ENCODE measurements at regions not wholly inside any gene's neighbourhood (a gene's known extent, or its start where the extent isn't known, plus 50 kb on each side); places are given as distances from the start of the nearest gene placed in this dataset.

DNA sequence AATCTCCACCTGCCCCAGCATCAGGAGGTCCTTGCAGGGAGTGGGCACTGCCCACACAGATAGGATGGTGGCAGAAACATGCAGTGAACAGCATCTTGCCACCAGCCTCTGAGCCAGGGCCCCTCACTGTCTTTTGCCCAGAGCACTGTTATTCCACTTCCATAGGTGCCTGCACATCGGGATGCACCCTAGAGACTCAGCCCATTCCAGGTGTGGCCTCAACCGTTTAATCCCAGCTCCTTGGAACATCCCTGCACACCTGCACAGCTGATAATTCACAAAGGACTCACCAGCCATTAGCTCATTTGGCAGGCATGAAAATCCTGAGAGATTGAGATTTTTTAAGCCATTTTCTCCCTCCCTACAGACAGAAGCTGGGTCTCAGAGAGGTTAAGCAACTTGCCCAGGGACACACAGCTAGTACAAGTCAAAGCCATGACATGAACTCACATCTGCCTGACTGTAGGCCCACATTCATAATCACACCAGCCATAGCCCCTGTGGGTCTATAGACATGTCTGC lies 116.3 kb downstream of the EFNB1 start:
- no peak for ATAC-seq

DNA sequence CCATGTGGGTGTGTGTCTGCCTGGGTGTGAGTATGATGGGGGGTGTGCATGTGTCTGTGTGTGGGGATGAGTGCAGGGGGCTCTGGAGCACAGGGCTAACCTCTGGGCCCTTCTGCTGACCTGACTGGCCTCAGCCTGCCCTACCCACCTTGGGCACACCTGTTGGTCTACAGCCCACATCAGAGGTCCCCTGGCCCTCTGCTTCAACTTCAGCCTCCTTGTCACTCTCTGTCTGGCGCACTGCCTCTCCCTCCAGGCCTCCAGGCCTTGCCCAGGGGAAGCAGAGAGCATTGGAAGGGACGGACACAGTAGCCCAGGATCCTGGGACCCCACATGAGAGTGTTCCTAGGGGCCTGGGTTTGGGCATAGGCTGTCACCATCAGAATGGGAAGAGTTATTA lies 115.4 kb downstream of the EFNB1 start:
- ATAC-seq: no peak

DNA sequence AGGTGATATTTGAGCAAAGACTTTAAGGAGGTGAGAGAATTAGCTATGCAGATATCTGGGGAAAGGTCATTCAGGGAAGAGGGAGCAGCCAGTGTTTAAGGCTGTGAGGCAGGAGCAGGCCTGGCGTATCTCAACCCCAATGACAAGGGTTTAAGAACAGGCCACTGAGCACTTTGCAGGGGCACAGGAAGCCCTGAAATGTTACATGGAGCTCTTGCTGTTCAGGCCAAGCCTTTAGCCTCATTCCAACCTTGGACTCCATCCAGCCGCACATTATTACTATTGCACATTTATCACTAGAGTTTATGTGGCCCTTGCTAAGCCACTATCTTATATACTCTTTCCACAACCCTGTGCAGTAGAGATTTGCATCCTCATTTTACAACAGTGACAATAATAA lies 114.0 kb downstream of the EFNB1 start:
- ATAC-seq: no peak

DNA sequence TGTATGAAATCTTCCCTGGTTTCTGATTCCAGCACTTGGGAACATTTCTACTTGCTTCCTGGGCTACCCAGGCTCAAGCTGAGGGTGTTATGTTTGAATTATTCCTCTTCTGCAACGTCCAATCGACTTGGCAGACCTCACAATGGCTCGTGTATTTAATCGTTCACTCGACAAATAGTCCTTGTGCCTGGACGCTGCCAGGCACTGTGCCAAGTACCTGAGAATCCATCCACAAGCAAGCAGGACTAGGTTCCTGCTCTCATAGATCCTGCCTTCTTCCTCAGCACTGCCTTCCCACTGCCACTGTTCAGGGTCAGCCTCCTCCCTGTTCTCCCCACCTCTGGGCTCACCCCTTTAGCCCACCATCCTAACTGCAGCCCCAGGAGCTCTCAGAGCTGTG lies 113.3 kb downstream of the EFNB1 start:
- ATAC-seq: no peak

DNA sequence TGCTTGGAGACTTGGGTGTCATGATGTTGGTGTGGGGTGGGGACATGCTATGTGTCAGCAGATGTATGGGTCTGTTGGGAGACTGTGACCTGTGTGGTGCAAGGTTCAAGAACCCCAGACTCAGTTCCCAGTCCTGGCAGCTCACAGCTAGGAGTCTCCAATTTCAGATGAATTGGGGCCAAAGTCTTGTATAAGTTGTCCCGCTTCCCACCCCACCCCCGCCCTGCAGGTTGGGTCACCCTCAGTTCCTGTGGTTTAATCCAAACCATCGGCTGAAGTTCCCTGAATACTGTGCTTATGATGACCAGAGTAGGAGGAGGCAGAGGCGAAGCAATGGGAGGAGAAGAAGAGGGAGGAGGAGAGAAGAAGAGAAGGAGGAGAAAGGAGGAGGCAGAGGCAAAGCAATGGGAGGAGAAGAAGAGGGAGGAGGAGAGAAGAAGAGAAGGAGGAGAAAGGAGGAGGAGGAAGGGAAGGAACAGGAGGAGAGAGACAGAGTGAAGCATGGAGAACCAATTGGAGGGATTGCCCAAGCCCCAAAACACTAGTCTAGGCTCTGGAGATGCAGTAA lies 112.6 kb downstream of the EFNB1 start:
- ATAC-seq: no peak

DNA sequence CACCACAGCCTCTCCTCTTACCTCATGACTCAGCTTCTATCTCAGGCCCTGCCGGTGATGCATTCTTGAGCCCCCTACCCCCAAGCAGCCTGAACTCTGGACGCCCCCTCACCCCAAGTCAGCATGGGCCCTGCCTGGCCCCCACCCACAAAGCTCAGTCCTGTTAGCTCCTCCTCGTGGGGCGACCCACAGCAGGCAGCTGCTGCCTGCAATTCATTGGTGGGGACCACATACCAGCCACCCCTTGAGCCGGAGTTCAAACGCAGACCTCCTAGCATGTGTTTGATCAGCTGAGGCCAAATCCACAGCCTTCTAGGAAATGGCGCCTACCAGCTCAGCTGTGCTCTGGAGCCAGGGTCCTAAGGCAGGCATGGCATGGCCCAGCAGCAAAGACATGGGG lies 111.8 kb downstream of the EFNB1 start:
- no peak for ATAC-seq

DNA sequence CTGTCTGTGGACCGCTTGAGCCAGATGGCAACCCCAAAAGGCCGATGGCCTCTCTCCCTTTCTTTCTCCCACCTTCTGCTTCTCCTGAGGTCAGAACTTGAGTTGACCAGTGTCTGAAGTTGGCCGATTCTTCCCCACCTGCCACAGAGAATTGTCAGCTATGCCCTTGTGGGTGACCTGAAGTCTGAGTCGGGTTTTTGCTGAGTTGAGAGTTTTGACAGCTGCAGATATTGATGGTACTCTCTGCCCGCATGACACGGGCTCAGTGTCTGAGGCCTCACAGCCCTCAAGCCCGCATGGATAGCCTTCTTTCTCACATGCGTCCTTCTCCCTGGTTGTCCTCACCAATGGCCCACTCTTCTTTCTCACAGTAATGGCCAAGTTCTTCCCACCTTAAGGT lies 111.0 kb downstream of the EFNB1 start:
- ATAC-seq: no peak

DNA sequence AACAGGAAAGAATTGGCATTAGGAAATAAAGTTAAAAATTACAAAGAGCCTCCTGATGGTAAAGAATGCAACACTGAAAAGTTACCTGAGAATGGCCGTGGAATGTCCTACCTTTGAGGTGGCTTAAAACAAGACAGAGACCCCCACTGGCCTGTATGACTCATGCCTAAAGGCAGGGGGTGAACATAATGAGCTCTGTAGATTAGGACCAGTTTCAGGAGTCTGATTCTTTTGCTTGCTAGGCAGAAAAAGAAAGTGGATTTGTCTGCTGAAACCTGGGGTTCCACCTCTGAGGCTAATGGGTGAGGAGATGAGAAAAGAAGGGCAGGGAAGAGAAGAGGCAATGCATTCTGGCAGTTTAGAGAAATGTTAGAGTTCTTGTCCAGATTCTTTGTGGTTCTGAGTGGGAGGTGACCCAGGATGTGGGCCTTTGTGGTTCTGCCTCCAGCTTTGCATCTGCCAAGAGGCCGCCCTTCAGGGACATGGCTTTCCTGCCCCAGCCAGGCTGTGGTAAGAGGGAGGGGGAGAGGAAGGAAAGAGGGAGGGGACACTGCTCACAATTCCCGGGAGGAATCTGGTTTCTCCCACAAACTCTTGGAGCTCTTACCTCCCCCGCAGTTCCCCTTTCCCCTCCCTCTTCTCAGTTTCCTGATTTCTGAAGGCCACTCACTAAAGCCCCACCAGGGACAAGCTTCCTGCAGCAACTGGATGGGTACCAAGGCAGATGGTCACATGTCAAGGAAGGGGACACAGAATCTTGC lies 109.6 kb downstream of the EFNB1 start:
- ATAC-seq: no peak

DNA sequence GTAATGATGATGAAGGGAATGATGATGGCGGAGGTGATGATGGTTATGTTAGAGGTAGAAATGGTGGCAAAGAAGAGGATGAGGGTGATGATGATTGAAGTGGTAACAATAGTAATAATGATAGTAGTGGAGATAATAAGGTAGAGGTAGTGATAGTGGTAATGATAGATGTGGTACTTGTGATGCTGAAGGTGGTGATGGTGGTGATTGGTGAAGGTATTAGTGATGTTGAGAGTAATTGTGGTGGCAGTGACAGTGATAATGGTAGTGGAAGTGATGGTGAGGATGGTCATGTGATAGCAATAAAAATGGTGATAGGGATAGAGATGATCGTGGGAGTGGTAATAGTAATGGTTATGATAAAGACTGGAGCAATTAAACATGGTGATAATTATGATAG lies 108.8 kb downstream of the EFNB1 start:
- no peak for ATAC-seq

DNA sequence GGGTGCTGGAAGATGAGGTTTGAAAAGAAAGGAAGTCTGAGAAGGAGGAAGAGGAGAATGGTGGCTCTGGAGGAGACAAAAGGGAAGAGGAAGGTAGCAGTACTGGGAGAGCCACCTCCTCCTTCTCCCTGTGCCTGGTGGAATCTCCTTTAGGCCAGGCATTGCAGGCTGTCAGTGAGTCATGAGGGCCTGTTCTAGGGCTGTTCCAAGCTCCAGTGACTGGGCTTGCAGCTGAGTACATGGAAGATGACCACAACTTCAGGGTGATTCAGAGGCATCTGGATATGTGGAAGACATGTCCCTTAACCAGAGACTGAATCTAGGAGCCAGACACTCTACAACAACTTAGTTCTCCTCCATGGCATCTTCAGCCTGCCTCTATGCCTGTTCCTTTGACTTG lies 107.8 kb downstream of the EFNB1 start:
- peak; percentile 79 for ATAC-seq

DNA sequence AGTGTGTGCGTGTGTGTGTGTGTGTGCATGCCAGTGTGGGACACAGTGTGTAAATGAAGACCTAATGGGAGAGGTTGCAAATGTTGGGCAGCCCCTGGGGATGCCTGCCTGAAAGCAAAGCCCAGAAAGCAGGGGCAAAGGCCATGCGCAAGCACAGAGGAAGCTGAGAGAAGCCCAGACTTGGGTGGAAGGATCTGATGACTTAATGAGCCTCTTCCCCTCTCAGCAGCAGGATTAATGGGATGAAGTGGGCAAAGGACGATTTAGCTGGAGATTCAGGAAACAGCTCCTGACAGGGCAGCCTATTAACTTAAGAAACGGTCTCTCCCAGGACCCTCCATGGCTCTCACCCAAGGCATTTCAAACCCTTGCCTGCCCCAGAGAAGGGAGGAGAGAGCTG lies 107.3 kb downstream of the EFNB1 start:
- ATAC-seq: no peak

DNA sequence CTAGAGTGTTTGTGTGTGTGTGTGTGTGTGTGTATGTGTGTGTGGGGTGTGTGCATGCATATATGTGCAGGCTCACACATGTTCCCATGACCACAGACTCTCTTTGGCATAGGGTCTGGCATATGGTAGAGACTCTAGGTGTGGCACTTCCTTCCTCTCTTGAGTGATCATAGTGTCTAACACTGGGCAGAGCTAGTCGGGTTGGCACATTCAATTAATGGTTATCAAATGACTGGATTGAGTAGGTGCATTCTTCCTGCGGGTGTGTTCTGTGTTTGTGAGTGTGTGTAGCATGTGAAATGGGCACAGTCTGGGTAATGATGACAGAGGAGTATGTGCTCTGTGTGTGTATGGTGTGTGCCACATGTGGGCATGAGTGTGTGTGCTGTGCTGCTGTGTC lies 106.5 kb downstream of the EFNB1 start:
- ATAC-seq: peak; percentile 63

DNA sequence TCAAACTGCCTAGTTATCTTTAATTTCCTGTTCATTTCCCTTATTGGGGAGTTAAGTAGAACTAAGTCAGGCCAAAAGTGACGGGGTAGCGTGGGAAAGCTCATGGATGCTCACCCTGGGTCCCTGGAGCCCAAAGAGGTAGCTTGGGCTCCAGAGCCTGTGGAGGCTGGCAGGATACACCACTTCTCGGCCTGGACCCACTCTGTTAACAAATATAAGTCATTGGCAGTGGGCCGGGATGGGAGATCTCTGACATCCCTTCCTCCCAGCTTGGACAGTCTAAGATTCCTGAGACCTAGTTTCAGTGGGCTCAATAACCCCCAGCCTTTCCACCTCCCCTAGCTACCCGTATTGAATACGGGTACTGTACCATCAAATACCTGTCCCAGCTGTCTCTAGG lies 106.1 kb downstream of the EFNB1 start:
- no peak for ATAC-seq

DNA sequence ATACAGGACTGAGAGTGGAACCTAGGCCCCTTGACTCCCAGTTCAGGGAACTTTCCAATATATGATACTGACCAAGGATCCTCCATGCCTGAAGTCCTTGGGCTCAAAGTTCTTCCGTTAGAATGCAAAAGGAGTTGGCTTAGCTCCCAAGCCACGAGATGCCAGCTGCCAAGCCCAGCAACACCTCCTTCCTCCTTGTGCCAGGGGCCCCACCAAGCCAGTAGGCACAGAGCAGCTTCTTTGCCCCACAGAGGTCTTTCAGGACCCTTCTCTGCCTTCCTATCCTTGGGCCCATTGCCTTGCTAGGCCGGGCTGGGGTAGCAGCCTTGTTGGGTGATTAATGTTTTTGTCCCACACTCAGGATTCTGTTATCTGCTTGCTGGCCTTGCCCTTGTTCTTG lies 105.6 kb downstream of the EFNB1 start:
- no peak for ATAC-seq

DNA sequence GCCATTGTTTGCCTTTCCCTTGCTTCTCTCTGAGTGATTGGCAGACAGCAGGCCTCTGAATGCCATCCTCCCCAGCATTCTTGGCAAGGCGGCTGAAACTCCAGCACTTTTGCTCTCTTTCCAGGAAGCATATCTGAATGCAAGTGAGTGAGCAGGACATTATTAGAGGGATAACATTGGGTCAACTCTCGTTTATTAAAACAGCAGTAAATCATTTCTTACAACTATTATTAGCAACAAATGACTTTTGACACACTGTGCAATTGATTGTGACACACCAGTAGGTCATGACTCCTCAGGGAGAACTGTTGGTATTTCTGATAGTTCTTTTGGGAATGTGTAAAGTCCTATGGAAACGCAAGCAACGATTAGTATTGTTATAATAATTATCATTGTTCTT lies 103.8 kb downstream of the EFNB1 start:
- no peak for ATAC-seq

DNA sequence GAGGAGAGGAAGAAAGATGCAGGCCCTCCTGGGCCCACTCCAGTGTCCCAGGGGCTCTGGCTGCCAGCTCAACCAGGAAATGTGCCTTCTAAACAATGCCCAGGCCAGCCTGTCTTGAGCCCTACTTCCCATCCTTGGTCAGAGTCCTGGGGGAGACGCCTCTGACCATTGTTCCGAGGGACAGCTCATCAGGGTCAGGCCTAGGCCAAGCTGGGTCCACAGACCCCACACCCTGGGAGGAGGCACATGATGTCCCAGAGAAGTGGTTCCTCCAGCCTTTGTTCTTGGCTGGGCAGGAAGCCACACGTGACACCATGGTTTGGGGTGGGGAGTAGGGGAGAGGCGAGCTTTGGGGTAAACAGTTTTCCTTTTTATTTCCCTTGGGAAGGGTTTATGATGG lies 102.5 kb downstream of the EFNB1 start:
- peak; percentile 39 for ATAC-seq

DNA sequence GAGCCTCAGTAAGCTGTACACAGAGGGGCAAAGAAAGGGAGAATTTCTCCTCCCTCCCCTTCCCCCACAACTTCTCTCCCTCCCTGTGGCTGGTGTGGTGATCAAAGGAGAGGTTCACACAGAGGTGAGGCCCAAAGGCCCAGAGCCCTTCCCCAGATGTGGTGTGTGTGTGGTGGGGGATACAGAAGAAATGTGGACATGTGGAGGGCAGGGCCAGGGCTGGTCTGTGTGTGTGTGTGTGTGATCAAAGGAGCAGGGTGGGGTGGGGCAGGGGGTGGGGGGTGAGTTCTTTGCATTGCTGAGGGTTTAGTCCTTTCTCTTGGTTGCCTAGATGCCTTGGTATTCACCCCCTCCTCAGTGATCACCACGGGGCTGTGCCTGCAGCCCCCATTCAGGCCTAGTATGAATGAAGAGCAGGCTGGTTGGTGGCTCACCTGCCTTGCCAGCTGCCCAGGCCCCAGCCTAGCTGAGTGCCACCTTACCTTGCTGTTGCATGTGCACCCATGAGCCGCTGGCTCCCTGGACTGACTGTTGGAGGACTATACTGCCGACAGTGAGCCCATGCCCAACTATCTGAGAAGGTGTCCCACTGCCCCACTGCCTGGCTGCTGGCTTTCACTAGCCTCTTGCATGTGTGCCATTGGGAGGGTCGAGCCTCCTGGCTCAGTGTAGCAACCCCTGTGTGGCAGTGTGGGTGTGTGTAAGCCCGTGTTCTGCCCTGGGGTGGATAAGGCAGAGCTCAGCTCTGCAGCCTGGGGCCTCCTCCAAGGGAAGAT lies 101.9 kb downstream of the EFNB1 start:
- ATAC-seq: peak; percentile 5

DNA sequence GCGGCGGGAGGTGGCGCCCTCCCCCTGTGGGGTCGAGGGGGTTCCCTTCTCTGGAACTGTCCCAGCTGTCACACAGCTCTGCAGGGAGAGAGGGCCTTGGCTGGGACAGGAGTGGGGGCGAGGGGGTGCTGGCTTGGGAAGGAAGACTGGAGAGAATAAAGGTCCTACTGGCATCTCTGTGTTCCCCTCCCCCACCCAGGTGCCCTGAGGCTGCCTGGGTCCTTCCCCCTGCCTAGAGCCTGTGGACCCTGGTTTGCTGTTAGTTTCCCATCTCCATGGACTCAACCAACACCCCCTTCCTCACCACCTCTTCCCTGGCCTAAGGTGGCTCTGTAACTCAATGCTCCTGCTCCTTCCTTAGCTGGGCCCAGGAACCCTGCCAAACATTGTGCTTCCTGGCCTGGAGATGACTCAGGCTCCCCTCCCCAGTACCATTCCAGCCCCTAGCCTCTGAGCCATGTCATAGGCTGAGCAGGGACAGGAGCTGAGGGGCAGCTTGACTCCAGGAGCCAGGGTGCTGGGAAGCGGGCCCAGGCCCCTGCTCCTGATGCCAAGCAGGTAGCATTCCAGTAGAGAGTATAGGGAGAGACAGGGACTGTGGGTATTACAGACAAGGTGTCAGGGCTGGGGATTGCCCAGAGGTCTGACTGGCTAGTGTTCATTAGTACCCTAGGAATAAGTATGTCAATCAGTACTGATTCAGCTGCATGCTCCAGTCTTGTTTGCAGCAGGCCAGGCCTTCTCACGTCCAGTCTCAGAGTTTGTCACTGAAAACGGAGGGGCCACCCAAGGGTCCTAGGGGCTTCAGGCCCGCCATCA lies 100.7 kb downstream of the EFNB1 start:
- ATAC-seq: peak; percentile 50

DNA sequence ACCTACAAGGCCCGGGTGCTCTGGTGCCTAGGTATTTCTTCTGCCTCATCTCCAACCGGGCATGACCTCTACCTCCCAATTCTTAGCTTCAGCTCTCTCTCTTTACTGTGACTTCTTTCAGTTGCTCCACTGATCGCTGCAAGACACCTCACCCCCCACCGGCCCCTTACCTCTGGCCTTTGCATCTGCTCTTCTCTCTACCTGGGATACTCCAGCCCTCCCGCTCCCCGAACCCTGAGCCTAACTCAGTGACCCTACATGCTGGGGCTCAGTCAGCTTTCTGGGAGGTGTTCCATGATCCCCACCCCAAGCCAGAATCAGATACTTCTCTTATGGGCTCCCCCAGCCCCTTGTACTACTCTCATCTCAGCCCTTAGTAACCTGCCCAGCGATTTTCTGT lies 99.6 kb downstream of the EFNB1 start:
- ATAC-seq: no peak

DNA sequence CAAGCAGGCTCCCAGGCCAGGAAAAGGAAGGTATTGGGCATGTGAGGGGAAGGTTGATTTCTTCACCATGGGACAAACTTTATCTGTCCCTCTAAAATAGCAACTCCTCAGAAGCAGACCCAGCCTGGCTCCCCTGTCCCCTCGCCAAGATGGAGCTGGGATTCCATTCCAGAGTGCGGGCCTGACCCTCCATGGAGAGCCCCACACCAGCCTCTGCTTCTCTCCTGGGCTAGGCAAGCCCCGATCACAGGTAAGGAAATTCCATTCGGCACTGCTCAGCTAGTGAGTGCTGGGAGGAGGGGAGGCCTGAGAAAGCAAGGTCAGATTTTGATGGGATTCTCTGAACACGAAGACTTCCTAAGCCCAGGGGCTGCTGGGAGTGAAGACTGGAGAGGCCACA lies 98.4 kb downstream of the EFNB1 start:
- ATAC-seq: no peak

DNA sequence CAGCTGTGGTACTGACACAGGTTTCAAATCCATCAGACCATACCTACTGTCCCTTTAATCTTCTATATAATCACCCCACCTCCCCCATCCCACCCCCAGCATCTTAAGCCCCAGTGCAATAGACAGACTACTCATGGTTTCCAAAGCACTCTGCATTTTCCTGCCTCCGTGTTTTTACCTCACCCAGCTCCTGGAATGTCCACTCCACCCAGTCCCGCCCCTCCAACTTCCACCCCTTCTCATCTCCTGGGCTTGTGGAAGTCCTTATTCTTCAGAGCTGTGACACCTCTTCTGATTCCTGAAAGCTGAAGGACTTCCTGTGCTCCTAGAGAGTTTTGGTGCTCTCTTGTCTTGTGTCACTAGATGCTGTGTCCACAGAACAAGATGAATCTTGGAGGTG lies 94.3 kb downstream of the EFNB1 start:
- ATAC-seq: no peak

DNA sequence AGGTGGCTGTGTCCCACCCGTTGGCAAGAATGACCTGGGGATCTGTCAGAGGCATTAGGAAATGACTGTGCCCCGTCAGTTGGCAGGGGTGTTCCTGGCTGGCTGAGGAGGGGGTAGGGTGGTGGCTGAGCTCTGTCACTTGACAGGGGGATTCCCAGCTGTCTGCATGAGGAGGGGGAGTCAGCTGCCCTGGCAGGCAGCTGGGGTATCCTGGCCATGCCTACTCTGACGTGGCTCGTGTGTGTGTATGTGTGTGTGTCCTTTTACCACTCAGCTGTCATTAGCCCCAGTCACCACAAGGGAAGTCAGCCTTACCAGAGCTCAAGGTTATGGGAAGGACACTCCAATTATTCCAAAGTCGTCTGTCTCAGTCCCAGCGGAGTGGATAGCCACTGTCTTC lies 93.2 kb downstream of the EFNB1 start:
- ATAC-seq: no peak

DNA sequence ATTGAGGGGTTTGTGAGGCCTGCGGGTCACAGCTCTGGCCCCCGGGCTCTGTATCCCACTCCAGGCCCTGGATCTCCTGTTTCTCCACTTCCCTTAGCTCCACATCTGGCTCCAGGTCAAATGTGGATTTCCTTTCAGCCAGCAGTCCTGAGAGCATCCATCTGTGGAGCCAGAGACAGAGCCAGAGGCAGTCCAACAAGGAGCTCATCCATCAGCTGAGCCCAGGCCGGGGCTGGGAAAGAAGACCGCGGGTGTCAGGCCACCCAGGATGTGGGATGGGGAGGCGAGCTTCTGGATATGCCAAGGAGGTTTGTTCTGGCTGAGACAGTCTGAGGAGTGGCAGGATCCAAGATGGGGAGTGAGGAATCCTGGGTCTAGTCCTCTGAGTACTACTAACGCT lies 91.7 kb downstream of the EFNB1 start:
- no peak for ATAC-seq

Data from esophagus mucosa (tissue), 1 donor.